ENCODE measurements at regions not wholly inside any gene's neighbourhood (a gene's known extent, or its start where the extent isn't known, plus 50 kb on each side); places are given as distances from the start of the nearest gene placed in this dataset.

DNA sequence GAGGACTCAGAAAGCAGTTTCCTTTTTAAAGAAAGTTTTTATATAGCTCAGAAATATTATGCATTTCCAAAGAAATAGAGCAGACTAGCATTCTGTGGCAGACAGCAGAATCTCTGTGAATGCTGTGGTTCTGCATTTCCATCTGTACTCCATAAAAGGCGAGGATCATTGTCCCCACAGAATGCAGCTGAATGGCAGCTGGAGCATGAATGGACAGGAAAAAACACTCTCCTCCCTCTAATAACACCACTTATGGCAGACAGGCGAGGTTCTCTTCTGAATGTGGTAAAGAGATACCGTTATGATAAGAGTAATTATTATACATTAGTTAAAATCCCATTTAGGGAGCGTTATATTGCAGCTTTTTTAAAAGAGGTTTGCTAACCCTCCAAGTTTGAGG, 81.4 kb upstream of the WLS start:
- H3K36me3 Mint-ChIP-seq (ENCODE audit: low read depth, unreplicated experiment): no peaks in the 10 kb centered on the region
- H3K27ac Mint-ChIP-seq (ENCODE audit: unreplicated experiment): no peak overlapping the region
- H3K4me2 ChIP-seq (ENCODE audit: low read length): peak overlapping the region; percentile 6
- peaks cover 3% of the 10 kb centered on the region for H3K9me3 ChIP-seq (ENCODE audit: insufficient read depth, low read depth, low read length)
- peaks cover 5% of the 10 kb centered on the region for H3K27me3 ChIP-seq (ENCODE audit: insufficient read depth, low read length)
- no peak overlapping the region for H2AFZ ChIP-seq (ENCODE audit: low read depth, low read length)
- no peak overlapping the region for H3K4me3 Mint-ChIP-seq (ENCODE audit: unreplicated experiment)
- no peak overlapping the region for H3K9ac ChIP-seq (ENCODE audit: low read length)
- H4K20me1 ChIP-seq (ENCODE audit: insufficient read depth, low read length): no peaks in the 10 kb centered on the region
- FAIRE-seq: no peak
- H3K4me1 ChIP-seq (ENCODE audit: insufficient read depth, low read length): peaks cover 10% of the 10 kb centered on the region
- DNase-seq (ENCODE audit: low read depth): no peak
- H3K9me3 Mint-ChIP-seq (ENCODE audit: unreplicated experiment): no peaks in the 10 kb centered on the region
- H3K27me3 Mint-ChIP-seq (ENCODE audit: low read depth, unreplicated experiment): peaks cover under 1% of the 10 kb centered on the region
- H3K36me3 ChIP-seq (ENCODE audit: insufficient read depth, low read length): no peaks in the 10 kb centered on the region
- H3K79me2 ChIP-seq (ENCODE audit: insufficient read depth, low read length): no peaks in the 10 kb centered on the region
- no peak overlapping the region for H3K27ac ChIP-seq (ENCODE audit: low read depth, low read length)
- H3K4me3 ChIP-seq (ENCODE audit: insufficient read depth, low read depth, low read length): no peak overlapping the region
- peaks cover 15% of the 10 kb centered on the region for H3K4me1 Mint-ChIP-seq (ENCODE audit: low read depth, unreplicated experiment)
- TF ChIP-seq, protein P1, sequence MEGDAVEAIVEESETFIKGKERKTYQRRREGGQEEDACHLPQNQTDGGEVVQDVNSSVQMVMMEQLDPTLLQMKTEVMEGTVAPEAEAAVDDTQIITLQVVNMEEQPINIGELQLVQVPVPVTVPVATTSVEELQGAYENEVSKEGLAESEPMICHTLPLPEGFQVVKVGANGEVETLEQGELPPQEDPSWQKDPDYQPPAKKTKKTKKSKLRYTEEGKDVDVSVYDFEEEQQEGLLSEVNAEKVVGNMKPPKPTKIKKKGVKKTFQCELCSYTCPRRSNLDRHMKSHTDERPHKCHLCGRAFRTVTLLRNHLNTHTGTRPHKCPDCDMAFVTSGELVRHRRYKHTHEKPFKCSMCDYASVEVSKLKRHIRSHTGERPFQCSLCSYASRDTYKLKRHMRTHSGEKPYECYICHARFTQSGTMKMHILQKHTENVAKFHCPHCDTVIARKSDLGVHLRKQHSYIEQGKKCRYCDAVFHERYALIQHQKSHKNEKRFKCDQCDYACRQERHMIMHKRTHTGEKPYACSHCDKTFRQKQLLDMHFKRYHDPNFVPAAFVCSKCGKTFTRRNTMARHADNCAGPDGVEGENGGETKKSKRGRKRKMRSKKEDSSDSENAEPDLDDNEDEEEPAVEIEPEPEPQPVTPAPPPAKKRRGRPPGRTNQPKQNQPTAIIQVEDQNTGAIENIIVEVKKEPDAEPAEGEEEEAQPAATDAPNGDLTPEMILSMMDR (IDR thresholded peaks at IDR 0.05; ENCODE audit: insufficient read depth, low read depth, low read length): no peak
- TF ChIP-seq EZH2 (IDR thresholded peaks at IDR 0.05; ENCODE audit: insufficient read depth, low read length): no peak

DNA sequence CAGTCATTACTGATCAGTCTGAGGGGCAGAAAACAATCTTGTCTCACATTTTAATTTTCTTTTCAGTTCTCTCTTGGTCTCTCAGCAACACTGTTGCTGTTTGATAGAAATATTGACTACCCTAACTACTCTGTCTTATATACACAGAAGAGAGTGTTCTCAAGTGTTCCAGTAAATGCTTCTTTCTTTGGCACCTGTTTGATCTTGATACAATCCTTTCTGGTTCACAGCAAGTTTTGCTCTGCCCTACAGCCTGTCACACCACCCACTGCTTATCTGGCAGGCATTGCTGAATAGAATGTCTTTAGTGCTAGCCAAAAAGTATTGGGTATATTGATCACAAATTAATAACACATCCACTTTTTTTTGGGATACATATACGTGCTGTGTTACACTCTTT, 75.7 kb upstream of the WLS start:
- H3K27me3 Mint-ChIP-seq (ENCODE audit: low read depth, unreplicated experiment): no peaks in the 10 kb centered on the region
- Histone ChIP-seq H3K79me2 (ENCODE audit: insufficient read depth, low read length) (no peaks in the 10 kb centered on the region), H3K27me3 (ENCODE audit: insufficient read depth, low read length) (peaks cover 8% of the 10 kb centered on the region), H3K27ac (ENCODE audit: low read depth, low read length) (no peak overlapping the region), H2AFZ (ENCODE audit: low read depth, low read length) (no peak overlapping the region), H3K36me3 (ENCODE audit: insufficient read depth, low read length) (no peaks in the 10 kb centered on the region), H3K9me3 (ENCODE audit: insufficient read depth, low read depth, low read length) (no peaks in the 10 kb centered on the region), H3K9ac (ENCODE audit: low read length) (no peak overlapping the region), H4K20me1 (ENCODE audit: insufficient read depth, low read length) (no peaks in the 10 kb centered on the region), H3K4me3 (ENCODE audit: insufficient read depth, low read depth, low read length) (no peak overlapping the region), H3K4me1 (ENCODE audit: insufficient read depth, low read length) (no peaks in the 10 kb centered on the region), H3K4me2 (ENCODE audit: low read length) (no peak overlapping the region)
- TF ChIP-seq EZH2 (IDR thresholded peaks at IDR 0.05; ENCODE audit: insufficient read depth, low read length): no peak
- TF ChIP-seq, protein P1 (IDR thresholded peaks at IDR 0.05; ENCODE audit: insufficient read depth, low read depth, low read length): no peak
- no peaks in the 10 kb centered on the region for H3K36me3 Mint-ChIP-seq (ENCODE audit: low read depth, unreplicated experiment)
- H3K27ac Mint-ChIP-seq (ENCODE audit: unreplicated experiment): peak overlapping the region; percentile 19
- no peak for DNase-seq (ENCODE audit: low read depth)
- no peak for FAIRE-seq
- peaks cover 4% of the 10 kb centered on the region for H3K4me1 Mint-ChIP-seq (ENCODE audit: low read depth, unreplicated experiment)
- no peaks in the 10 kb centered on the region for H3K9me3 Mint-ChIP-seq (ENCODE audit: unreplicated experiment)
- no peak overlapping the region for H3K4me3 Mint-ChIP-seq (ENCODE audit: unreplicated experiment)

DNA sequence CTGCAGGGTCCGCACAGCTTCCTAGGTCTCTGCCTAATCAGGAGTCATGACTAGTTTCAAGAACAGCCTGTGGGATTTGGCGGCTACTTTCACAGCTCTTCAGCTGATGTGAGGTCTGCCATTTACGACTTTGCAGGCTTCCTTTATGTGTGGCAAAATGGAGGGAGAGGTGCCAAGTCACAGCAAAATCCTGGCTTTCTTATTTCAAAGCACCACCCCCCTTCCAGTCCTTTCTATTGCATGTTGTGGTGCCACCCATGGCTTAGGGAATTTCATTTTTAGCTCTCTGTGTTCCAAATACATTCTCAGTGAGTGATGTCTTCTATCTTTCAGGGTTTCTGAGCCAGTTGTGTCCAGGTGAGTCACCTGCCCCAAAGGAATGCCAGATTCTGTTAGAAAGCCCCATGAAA, 75.1 kb upstream of the WLS start:
- Histone ChIP-seq H3K4me3 (ENCODE audit: insufficient read depth, low read depth, low read length) (no peak overlapping the region), H3K27ac (ENCODE audit: low read depth, low read length) (no peak overlapping the region)

More for the DNA sequence above, 75.1 kb upstream of the WLS start:
- H3K9ac ChIP-seq (ENCODE audit: low read length): no peak overlapping the region
- Mint-ChIP-seq H3K4me3 (ENCODE audit: unreplicated experiment) (no peak overlapping the region), H3K27me3 (ENCODE audit: low read depth, unreplicated experiment) (peaks cover 2% of the 10 kb centered on the region), H3K4me1 (ENCODE audit: low read depth, unreplicated experiment) (peaks cover 4% of the 10 kb centered on the region), H3K36me3 (ENCODE audit: low read depth, unreplicated experiment) (no peaks in the 10 kb centered on the region), H3K9me3 (ENCODE audit: unreplicated experiment) (no peaks in the 10 kb centered on the region), H3K27ac (ENCODE audit: unreplicated experiment) (peak overlapping the region; percentile 36)
- H3K4me1 ChIP-seq (ENCODE audit: insufficient read depth, low read length): no peaks in the 10 kb centered on the region
- H3K9me3 ChIP-seq (ENCODE audit: insufficient read depth, low read depth, low read length): no peaks in the 10 kb centered on the region
- no peaks in the 10 kb centered on the region for H3K36me3 ChIP-seq (ENCODE audit: insufficient read depth, low read length)
- TF ChIP-seq, protein P1 (IDR thresholded peaks at IDR 0.05; ENCODE audit: insufficient read depth, low read depth, low read length): no peak
- no peak for TF ChIP-seq EZH2 (IDR thresholded peaks at IDR 0.05; ENCODE audit: insufficient read depth, low read length)
- FAIRE-seq (no peak), DNase-seq (ENCODE audit: low read depth) (no peak)
- H3K79me2 ChIP-seq (ENCODE audit: insufficient read depth, low read length): no peaks in the 10 kb centered on the region
- H3K4me2 ChIP-seq (ENCODE audit: low read length): no peak overlapping the region
- peaks cover 8% of the 10 kb centered on the region for H3K27me3 ChIP-seq (ENCODE audit: insufficient read depth, low read length)
- no peak overlapping the region for H2AFZ ChIP-seq (ENCODE audit: low read depth, low read length)
- no peaks in the 10 kb centered on the region for H4K20me1 ChIP-seq (ENCODE audit: insufficient read depth, low read length)

All from astrocyte (in vitro differentiated cells and primary cell).